ENCODE measurements at regions not wholly inside any gene's neighbourhood (a gene's known extent, or its start where the extent isn't known, plus 50 kb on each side); places are given as distances from the start of the nearest gene placed in this dataset.
"Not testable (repeated sequence)": the region's sequence is repeated elsewhere in the genome, so short reads cannot be mapped to it uniquely, and the experiment has no call there.

DNA sequence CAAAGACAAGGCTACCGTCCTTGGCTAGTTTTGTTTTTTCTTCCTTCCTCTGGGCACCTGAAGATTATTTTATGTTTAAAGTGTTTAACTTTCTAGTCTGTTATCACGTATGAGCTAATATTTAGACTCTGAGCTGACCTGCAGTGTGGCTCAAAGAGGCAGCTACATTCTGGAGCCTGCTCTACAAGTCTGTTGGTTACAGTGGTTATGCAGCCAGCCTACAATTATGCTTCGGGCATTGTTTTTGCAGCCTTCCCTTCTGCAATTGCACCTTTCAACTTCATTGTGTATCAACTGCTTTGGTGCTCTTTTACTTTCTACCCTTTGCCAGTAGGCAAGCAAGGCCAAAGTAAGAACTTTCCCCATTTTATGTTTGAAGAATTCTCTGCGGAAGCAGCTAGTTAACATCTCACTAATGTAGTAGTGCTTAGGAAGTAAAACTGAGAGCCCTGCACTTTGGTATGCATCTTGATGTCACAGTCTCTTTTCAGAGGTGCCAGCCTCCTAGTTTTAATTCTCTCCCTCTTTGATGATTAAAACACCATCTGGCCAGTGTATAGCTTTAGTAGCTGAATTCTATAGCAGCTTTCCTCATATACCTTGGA is 322.1 kb downstream of the FAM170A start:
- no peaks in the 10 kb centered on the region for H3K36me3 ChIP-seq (ENCODE audit: insufficient read depth, low read length)
- H4K20me1 ChIP-seq (ENCODE audit: insufficient read depth, low read depth, low read length): no peaks in the 10 kb centered on the region
- H3K9me3 ChIP-seq (ENCODE audit: low read length): no peaks in the 10 kb centered on the region
- H3K27me3 ChIP-seq (ENCODE audit: low read length): no peaks in the 10 kb centered on the region
- no peak for DNase-seq
- H3K4me2 ChIP-seq (ENCODE audit: low read depth, low read length, poor library complexity, severe bottlenecking): no peak overlapping the region
- H3K9me2 ChIP-seq (replicated peaks; ENCODE audit: insufficient read depth, low read length): no peaks in the 10 kb centered on the region
- no peaks in the 10 kb centered on the region for H3K79me2 ChIP-seq (ENCODE audit: low read length)
- no peak overlapping the region for H3K9ac ChIP-seq (ENCODE audit: low read length)
- H3K4me3 ChIP-seq (ENCODE audit: low read length): no peak overlapping the region
- H3K27ac ChIP-seq (ENCODE audit: low read length): no peak overlapping the region
- no peak overlapping the region for H2AFZ ChIP-seq (ENCODE audit: low read length)
- no peaks in the 10 kb centered on the region for H3K4me1 ChIP-seq (ENCODE audit: low read length)

DNA sequence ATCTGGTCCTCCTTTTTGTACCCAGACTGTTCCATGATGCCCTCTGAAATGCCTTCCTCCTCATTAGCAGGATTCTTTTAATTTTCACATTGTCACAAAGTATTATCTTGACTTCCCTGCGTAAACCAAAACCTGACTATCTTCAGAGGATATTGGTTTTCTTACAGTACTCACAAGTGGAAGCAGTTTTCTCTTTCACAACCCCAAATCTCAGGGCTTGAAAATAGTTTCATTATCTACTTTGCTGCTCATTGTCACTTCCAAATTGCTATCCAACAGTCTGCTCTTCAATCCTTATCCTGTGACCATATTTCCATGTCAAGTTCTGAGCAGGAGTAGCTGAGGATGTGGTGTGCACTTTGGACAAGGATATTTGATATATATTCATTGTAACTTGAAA is 324.1 kb downstream of the FAM170A start:
- H4K20me1 ChIP-seq (ENCODE audit: insufficient read depth, low read depth, low read length): no peaks in the 10 kb centered on the region
- H2AFZ ChIP-seq (ENCODE audit: low read length): no peak overlapping the region
- no peak overlapping the region for H3K9ac ChIP-seq (ENCODE audit: low read length)
- no peaks in the 10 kb centered on the region for H3K36me3 ChIP-seq (ENCODE audit: insufficient read depth, low read length)
- no peaks in the 10 kb centered on the region for H3K27me3 ChIP-seq (ENCODE audit: low read length)
- H3K9me3 ChIP-seq (ENCODE audit: low read length): no peaks in the 10 kb centered on the region
- no peaks in the 10 kb centered on the region for H3K9me2 ChIP-seq (replicated peaks; ENCODE audit: insufficient read depth, low read length)
- no peak for DNase-seq
- H3K79me2 ChIP-seq (ENCODE audit: low read length): no peaks in the 10 kb centered on the region
- H3K4me1 ChIP-seq (ENCODE audit: low read length): no peaks in the 10 kb centered on the region
- H3K27ac ChIP-seq (ENCODE audit: low read length): no peak overlapping the region
- H3K4me2 ChIP-seq (ENCODE audit: low read depth, low read length, poor library complexity, severe bottlenecking): no peak overlapping the region
- H3K4me3 ChIP-seq (ENCODE audit: low read length): no peak overlapping the region

DNA sequence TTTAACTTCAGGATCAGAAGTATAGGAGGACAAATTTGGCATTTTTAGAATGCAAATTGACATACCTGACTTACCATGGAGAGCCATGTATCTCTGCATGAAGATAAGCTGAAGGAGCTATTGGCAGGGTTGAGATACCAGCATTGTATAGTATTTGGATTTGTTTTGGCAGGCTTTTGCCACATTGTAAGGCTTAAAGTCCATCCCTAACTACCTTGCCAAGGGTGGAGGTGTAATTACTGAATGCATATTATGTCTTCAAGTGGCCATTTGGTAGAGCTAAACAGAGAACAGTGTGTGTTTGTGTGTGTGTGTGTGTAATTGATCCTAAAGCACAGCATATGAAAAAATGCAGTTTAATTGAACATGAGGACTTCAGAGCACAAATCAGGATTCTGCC is 324.7 kb downstream of the FAM170A start:
- Histone ChIP-seq H3K79me2 (ENCODE audit: low read length) (no peaks in the 10 kb centered on the region), H3K9me3 (ENCODE audit: low read length) (no peaks in the 10 kb centered on the region), H3K4me1 (ENCODE audit: low read length) (no peaks in the 10 kb centered on the region), H3K36me3 (ENCODE audit: insufficient read depth, low read length) (no peaks in the 10 kb centered on the region), H2AFZ (ENCODE audit: low read length) (no peak overlapping the region), H3K27ac (ENCODE audit: low read length) (no peak overlapping the region), H3K4me2 (ENCODE audit: low read depth, low read length, poor library complexity, severe bottlenecking) (no peak overlapping the region), H3K4me3 (ENCODE audit: low read length) (no peak overlapping the region), H4K20me1 (ENCODE audit: insufficient read depth, low read depth, low read length) (no peaks in the 10 kb centered on the region), H3K9me2 (replicated peaks; ENCODE audit: insufficient read depth, low read length) (no peaks in the 10 kb centered on the region), H3K27me3 (ENCODE audit: low read length) (no peaks in the 10 kb centered on the region), H3K9ac (ENCODE audit: low read length) (no peak overlapping the region)
- no peak for DNase-seq

DNA sequence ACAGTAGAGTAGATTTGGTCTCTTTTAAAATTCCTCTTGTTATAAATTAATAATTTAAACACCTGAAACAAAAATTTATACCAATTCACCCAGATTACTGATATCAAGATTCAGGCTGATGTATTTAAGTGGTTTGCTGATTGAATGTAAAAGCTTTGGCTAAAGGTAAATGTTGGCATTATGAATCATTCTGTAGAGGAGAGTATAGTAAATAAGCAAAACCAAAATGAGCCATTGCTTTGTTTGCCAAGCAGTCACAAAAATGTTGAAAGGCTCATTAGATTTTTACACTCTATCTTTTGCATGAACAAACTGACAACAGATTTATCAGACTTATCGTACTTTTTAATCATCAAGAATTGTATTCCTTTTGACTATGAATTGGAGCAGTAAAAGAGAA is 332.6 kb downstream of the FAM170A start:
- no peaks in the 10 kb centered on the region for H3K79me2 ChIP-seq (ENCODE audit: low read length)
- H3K27ac ChIP-seq (ENCODE audit: low read length): no peak overlapping the region
- no peak overlapping the region for H3K9ac ChIP-seq (ENCODE audit: low read length)
- no peak overlapping the region for H3K4me2 ChIP-seq (ENCODE audit: low read depth, low read length, poor library complexity, severe bottlenecking)
- no peak for DNase-seq
- no peak overlapping the region for H2AFZ ChIP-seq (ENCODE audit: low read length)
- H3K9me3 ChIP-seq (ENCODE audit: low read length): no peaks in the 10 kb centered on the region
- no peaks in the 10 kb centered on the region for H3K9me2 ChIP-seq (replicated peaks; ENCODE audit: insufficient read depth, low read length)
- no peaks in the 10 kb centered on the region for H4K20me1 ChIP-seq (ENCODE audit: insufficient read depth, low read depth, low read length)
- no peak overlapping the region for H3K4me3 ChIP-seq (ENCODE audit: low read length)
- no peaks in the 10 kb centered on the region for H3K4me1 ChIP-seq (ENCODE audit: low read length)
- no peaks in the 10 kb centered on the region for H3K36me3 ChIP-seq (ENCODE audit: insufficient read depth, low read length)
- H3K27me3 ChIP-seq (ENCODE audit: low read length): no peaks in the 10 kb centered on the region

DNA sequence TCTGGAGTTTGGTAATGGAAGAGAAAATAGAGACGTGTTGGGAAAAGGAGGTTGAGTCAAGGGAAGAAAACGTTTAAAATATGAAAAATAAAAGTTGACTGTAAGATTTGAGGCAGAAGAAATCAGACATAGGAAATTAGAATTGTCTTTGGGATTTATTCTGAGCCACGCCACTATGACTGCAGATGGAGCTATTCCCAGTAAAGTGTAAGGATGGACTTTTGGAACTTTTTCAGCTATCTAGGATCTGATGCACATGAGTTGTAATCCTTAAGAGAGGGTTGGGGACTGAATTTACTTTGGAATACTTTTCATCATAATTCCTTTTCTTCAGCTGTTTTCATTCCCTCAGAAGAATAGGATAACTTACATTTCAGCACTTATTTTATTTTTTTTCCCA is 336.7 kb downstream of the FAM170A start:
- no peak overlapping the region for H3K9ac ChIP-seq (ENCODE audit: low read length)
- H3K4me1 ChIP-seq (ENCODE audit: low read length): no peaks in the 10 kb centered on the region
- H3K9me2 ChIP-seq (replicated peaks; ENCODE audit: insufficient read depth, low read length): no peaks in the 10 kb centered on the region
- H3K27ac ChIP-seq (ENCODE audit: low read length): no peak overlapping the region
- H3K9me3 ChIP-seq (ENCODE audit: low read length): no peaks in the 10 kb centered on the region
- no peaks in the 10 kb centered on the region for H3K36me3 ChIP-seq (ENCODE audit: insufficient read depth, low read length)
- no peak for DNase-seq
- no peak overlapping the region for H3K4me3 ChIP-seq (ENCODE audit: low read length)
- H3K4me2 ChIP-seq (ENCODE audit: low read depth, low read length, poor library complexity, severe bottlenecking): no peak overlapping the region
- no peaks in the 10 kb centered on the region for H3K79me2 ChIP-seq (ENCODE audit: low read length)
- no peak overlapping the region for H2AFZ ChIP-seq (ENCODE audit: low read length)
- H3K27me3 ChIP-seq (ENCODE audit: low read length): no peaks in the 10 kb centered on the region
- H4K20me1 ChIP-seq (ENCODE audit: insufficient read depth, low read depth, low read length): no peaks in the 10 kb centered on the region

DNA sequence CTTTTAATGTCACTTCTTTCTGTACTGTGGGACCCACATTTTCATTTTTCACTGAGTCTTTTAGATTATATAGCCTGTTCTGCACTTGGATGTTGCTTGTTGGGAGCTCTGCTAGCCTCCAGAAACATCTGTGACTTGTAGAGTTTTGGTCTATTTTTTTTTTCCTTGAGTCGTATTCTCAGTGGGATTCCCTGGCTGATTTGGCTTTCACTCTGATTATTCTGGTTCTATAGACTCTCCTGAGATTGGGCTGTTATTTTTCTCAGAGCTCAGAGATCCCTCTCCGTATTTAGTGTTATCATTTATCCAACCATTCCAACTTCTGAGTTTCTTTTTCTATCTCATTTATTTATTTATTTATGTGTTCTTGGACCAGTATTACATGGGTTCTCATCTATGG is 339.3 kb downstream of the FAM170A start:
- Histone ChIP-seq H3K27me3 (ENCODE audit: low read length) (no peaks in the 10 kb centered on the region), H3K27ac (ENCODE audit: low read length) (no peak overlapping the region), H3K9ac (ENCODE audit: low read length) (no peak overlapping the region), H3K4me3 (ENCODE audit: low read length) (no peak overlapping the region), H3K79me2 (ENCODE audit: low read length) (no peaks in the 10 kb centered on the region), H3K4me1 (ENCODE audit: low read length) (no peaks in the 10 kb centered on the region), H3K4me2 (ENCODE audit: low read depth, low read length, poor library complexity, severe bottlenecking) (no peak overlapping the region), H3K9me3 (ENCODE audit: low read length) (no peaks in the 10 kb centered on the region), H3K36me3 (ENCODE audit: insufficient read depth, low read length) (no peaks in the 10 kb centered on the region), H4K20me1 (ENCODE audit: insufficient read depth, low read depth, low read length) (no peaks in the 10 kb centered on the region), H2AFZ (ENCODE audit: low read length) (no peak overlapping the region), H3K9me2 (replicated peaks; ENCODE audit: insufficient read depth, low read length) (no peaks in the 10 kb centered on the region)
- DNase-seq: no peak

DNA sequence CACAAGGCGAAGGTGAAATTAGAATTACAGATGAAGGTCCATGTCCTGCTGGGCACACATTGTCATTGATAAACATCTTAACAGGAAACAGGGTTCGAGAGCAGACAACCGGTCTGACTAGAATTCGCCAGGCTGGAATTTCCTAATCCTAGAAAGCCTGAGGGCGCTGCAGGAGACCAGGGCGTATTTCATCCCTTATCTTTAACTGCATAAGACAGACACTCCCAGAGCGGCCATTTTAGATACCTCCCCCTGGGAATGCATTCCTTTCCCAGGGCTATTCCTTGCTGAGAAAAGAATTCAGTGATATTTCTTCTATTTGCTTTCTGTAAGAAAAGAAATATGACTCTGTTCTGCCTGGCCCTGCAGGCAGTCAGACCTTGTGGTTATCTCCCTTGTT is 357.7 kb downstream of the FAM170A start:
- H4K20me1 ChIP-seq (ENCODE audit: insufficient read depth, low read depth, low read length); H3K36me3 ChIP-seq (ENCODE audit: insufficient read depth, low read length); DNase-seq; H3K4me2 ChIP-seq (ENCODE audit: low read depth, low read length, poor library complexity, severe bottlenecking); H3K27me3 ChIP-seq (ENCODE audit: low read length); H3K9me2 ChIP-seq (replicated peaks; ENCODE audit: insufficient read depth, low read length); H3K9ac ChIP-seq (ENCODE audit: low read length); H3K4me1 ChIP-seq (ENCODE audit: low read length); H3K27ac ChIP-seq (ENCODE audit: low read length); H3K4me3 ChIP-seq (ENCODE audit: low read length); H3K9me3 ChIP-seq (ENCODE audit: low read length); H3K79me2 ChIP-seq (ENCODE audit: low read length); H2AFZ ChIP-seq (ENCODE audit: low read length): not testable (repeated sequence)

DNA sequence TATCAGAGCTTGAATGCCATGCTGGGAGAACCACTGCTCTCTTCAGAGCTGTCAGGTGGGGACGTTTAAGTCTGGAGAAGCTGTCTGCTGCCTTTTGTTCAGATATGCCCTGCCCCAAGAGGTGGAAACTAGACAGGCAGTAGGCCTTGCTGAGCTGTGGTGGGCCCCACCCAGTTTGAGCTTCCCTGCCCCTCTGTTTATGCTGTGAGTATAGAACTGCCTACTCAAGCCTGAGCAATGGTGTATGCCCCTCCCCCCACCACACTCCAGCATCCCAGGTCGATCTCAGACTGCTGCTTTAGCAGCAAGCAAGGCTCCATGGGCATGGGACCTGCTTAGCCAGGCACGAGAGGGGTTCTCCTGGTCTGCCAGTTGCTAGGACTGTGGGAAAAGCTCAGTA is 362.3 kb downstream of the FAM170A start:
- Histone ChIP-seq H3K9ac (ENCODE audit: low read length) (no peak overlapping the region), H3K4me3 (ENCODE audit: low read length) (no peak overlapping the region), H2AFZ (ENCODE audit: low read length) (no peak overlapping the region), H3K9me2 (replicated peaks; ENCODE audit: insufficient read depth, low read length) (no peaks in the 10 kb centered on the region), H3K79me2 (ENCODE audit: low read length) (no peaks in the 10 kb centered on the region), H3K36me3 (ENCODE audit: insufficient read depth, low read length) (no peaks in the 10 kb centered on the region), H3K27ac (ENCODE audit: low read length) (no peak overlapping the region), H3K9me3 (ENCODE audit: low read length) (no peaks in the 10 kb centered on the region), H3K4me2 (ENCODE audit: low read depth, low read length, poor library complexity, severe bottlenecking) (no peak overlapping the region), H4K20me1 (ENCODE audit: insufficient read depth, low read depth, low read length) (no peaks in the 10 kb centered on the region), H3K27me3 (ENCODE audit: low read length) (no peaks in the 10 kb centered on the region), H3K4me1 (ENCODE audit: low read length) (no peaks in the 10 kb centered on the region)
- DNase-seq: no peak

DNA sequence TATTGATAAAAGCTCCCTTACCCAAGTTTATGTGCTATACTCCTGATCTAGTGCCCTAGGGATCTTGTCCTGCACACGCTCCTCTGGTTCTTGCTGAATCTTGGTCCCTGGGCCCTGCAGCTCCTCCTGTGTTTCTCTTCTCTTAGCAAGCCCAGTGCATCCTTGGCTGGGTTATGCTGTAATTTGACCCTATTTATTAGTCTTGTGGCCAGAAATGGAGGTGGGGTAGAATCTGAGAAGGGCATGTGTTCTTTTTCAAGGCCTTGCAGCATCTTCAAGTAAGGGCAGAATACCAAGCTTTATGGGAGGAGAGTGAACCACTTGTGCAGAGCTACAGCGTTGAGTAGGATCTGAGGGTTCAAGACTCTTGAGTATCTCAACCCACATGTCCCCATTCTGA is 366.8 kb downstream of the FAM170A start:
- Histone ChIP-seq H3K36me3 (ENCODE audit: insufficient read depth, low read length) (no peaks in the 10 kb centered on the region), H3K4me3 (ENCODE audit: low read length) (no peak overlapping the region), H3K9me3 (ENCODE audit: low read length) (no peaks in the 10 kb centered on the region), H3K9ac (ENCODE audit: low read length) (no peak overlapping the region), H4K20me1 (ENCODE audit: insufficient read depth, low read depth, low read length) (no peaks in the 10 kb centered on the region), H3K4me1 (ENCODE audit: low read length) (no peaks in the 10 kb centered on the region), H3K9me2 (replicated peaks; ENCODE audit: insufficient read depth, low read length) (no peaks in the 10 kb centered on the region), H2AFZ (ENCODE audit: low read length) (no peak overlapping the region), H3K27ac (ENCODE audit: low read length) (no peak overlapping the region), H3K27me3 (ENCODE audit: low read length) (no peaks in the 10 kb centered on the region), H3K4me2 (ENCODE audit: low read depth, low read length, poor library complexity, severe bottlenecking) (no peak overlapping the region), H3K79me2 (ENCODE audit: low read length) (no peaks in the 10 kb centered on the region)
- DNase-seq: no peak

Data from Karpas-422 (cell line).